H54 (cell line): ENCODE measurements at regions not wholly inside any gene's neighbourhood (a gene's known extent, or its start where the extent isn't known, plus 50 kb on each side); places are given as distances from the start of the nearest gene placed in this dataset.

Experiments used
- DNase-seq: peaks from one replicate; pipeline ENCODE4 v3.0.0; 2011; ENCODE audit warnings: low spot score, mixed read lengths; ENCODE audit not compliant: insufficient read length
- FAIRE-seq: peaks from 3 replicates; lab custom pipeline; 2011; peaks lifted over from hg19 to GRCh38; lab: Jason Lieb, UNC
- POLR2A ChIP-seq: IDR thresholded peaks from 2 replicates; pipeline ENCODE4 v1.6.1; 2011; ENCODE audit warnings: low read depth, mild to moderate bottlenecking, low read length

GRCh38 chr9:79292731-79293280 lies 279.0 kb upstream of the TLE4 start:
- no peak for DNase-seq
- TF ChIP-seq POLR2A: no peak

GRCh38 chr9:79300068-79300467 lies 271.7 kb upstream of the TLE4 start:
- DNase-seq (no peak), FAIRE-seq (no peak)

More at GRCh38 chr9:79292731-79293280, 279.0 kb upstream of the TLE4 start:
- FAIRE-seq: no peak

GRCh38 chr9:79301085-79301484 lies 270.7 kb upstream of the TLE4 start:
- TF ChIP-seq POLR2A: no peak
- FAIRE-seq (no peak), DNase-seq (no peak)

More at GRCh38 chr9:79300068-79300467, 271.7 kb upstream of the TLE4 start:
- TF ChIP-seq POLR2A: no peak

GRCh38 chr9:79301551-79302391 lies 270.0 kb upstream of the TLE4 start:
- FAIRE-seq: no peak
- TF ChIP-seq POLR2A: no peak
- no peak for DNase-seq

GRCh38 chr9:79302569-79302968 lies 269.2 kb upstream of the TLE4 start:
- TF ChIP-seq POLR2A: no peak
- no peak for FAIRE-seq
- DNase-seq: no peak

- no peak for TF ChIP-seq POLR2A
- DNase-seq (no peak), FAIRE-seq (no peak)
These were observed 263.8 kb upstream of the TLE4 start for GRCh38 chr9:79308012-79308411.

- TF ChIP-seq POLR2A: no peak
- DNase-seq: no peak
- FAIRE-seq: no peak
These were observed 258.9 kb upstream of the TLE4 start for GRCh38 chr9:79312686-79313421.

- FAIRE-seq (peak; percentile 96), DNase-seq (no peak)
- no peak for TF ChIP-seq POLR2A
These were observed 246.3 kb upstream of the TLE4 start for GRCh38 chr9:79325501-79325900.

GRCh38 chr9:79329861-79330260 lies 241.9 kb upstream of the TLE4 start:
- FAIRE-seq: peak; percentile 20
- DNase-seq: no peak
- TF ChIP-seq POLR2A: no peak

- TF ChIP-seq POLR2A: no peak
- no peak for FAIRE-seq
- no peak for DNase-seq
These were observed 237.8 kb upstream of the TLE4 start for GRCh38 chr9:79334001-79334400.

- DNase-seq: no peak
- no peak for FAIRE-seq
- no peak for TF ChIP-seq POLR2A
These were observed 237.1 kb upstream of the TLE4 start for GRCh38 chr9:79334711-79335110.

GRCh38 chr9:79335987-79336386 lies 235.8 kb upstream of the TLE4 start:
- TF ChIP-seq POLR2A: no peak
- DNase-seq (no peak), FAIRE-seq (no peak)

- TF ChIP-seq POLR2A: no peak
- FAIRE-seq: peak; percentile 48
- DNase-seq: no peak
These were observed 230.2 kb upstream of the TLE4 start for GRCh38 chr9:79341561-79341960.
